ENCODE measurements at regions not wholly inside any gene's neighbourhood (a gene's known extent, or its start where the extent isn't known, plus 50 kb on each side); places are given as distances from the start of the nearest gene placed in this dataset.
"Not testable (repeated sequence)": the region's sequence is repeated elsewhere in the genome, so short reads cannot be mapped to it uniquely, and the experiment has no call there.

DNA sequence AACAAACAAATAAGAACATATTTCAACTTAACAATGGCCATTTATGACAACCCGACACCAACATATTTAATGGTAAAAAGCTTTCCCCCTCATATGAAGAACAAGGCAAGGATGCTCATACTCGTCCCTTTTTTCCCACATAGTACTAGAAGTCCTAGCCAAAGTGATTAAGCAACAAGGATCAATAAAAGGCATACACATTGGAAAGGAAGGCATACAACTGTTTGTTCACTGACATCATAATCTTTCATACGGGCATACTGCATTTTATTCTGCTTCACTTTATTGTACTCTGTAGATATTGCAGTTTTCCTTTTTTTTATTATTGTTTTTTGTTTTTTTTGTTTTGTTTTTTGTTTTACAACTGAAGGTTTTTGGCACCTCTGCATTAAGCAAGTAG, 66.3 kb downstream of the GOLGA8K start:
- TF ChIP-seq, protein P1, sequence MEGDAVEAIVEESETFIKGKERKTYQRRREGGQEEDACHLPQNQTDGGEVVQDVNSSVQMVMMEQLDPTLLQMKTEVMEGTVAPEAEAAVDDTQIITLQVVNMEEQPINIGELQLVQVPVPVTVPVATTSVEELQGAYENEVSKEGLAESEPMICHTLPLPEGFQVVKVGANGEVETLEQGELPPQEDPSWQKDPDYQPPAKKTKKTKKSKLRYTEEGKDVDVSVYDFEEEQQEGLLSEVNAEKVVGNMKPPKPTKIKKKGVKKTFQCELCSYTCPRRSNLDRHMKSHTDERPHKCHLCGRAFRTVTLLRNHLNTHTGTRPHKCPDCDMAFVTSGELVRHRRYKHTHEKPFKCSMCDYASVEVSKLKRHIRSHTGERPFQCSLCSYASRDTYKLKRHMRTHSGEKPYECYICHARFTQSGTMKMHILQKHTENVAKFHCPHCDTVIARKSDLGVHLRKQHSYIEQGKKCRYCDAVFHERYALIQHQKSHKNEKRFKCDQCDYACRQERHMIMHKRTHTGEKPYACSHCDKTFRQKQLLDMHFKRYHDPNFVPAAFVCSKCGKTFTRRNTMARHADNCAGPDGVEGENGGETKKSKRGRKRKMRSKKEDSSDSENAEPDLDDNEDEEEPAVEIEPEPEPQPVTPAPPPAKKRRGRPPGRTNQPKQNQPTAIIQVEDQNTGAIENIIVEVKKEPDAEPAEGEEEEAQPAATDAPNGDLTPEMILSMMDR (IDR thresholded peaks at IDR 0.05 in 2 of 3, conservative IDR thresholded peaks at IDR 0.05 in 1 of 3; ENCODE audit: borderline replicate concordance in 1 of 3, insufficient read depth in 1 of 3, low read depth in 2 of 3, low read length in 2 of 3), result not testable (repeated sequence)
- TF ChIP-seq SRF (IDR thresholded peaks at IDR 0.05; ENCODE audit: low read depth), result not testable (repeated sequence)

Data from HCT116 (cell line).